Medulla oblongata (tissue), 1 donor: ENCODE measurements at regions not wholly inside any gene's neighbourhood (a gene's known extent, or its start where the extent isn't known, plus 50 kb on each side); places are given as distances from the start of the nearest gene placed in this dataset.
"Not testable (repeated sequence)": the region's sequence is repeated elsewhere in the genome, so short reads cannot be mapped to it uniquely, and the experiment has no call there.

ENCODE experiments used
- DNase-seq: peaks from one replicate; pipeline ENCODE4 v3.0.0-alpha.2; 2015; ENCODE audit errors: extremely low spot score

DNA sequence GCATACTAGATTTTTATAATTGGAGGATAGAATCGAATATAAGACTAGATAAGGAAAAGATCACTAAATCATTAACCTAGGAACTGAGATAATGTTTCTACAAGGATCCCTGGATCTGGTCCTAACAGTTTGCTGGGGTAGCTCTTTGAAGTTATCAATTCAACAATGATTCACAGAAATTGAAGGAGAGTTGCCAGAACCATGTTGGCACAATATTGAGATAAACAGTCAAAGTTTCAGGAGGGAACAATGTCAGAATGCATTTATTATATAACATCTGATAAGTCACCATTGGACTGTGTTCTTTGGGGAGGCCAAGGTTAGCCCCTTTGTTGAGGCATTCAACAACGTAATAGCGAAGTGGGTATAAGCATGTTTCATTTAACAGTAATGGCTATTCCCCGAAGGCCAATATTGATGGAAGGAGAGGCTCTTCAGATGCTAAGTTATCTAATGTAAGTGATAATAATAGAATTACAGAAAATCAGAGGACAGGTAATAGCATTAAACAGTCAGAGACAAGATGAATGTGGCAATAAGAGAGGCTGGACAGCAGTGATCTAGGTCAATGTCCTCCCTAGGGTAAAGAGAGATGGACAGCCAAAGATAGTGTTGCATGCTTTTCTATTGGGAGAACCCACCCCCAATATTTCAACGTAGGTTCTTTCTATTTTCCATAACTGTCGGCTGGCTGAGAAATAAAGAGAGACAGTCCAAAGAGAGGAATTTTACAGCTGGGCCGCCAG, 604.8 kb upstream of the GYPC start:
- no peak for DNase-seq

- not testable (repeated sequence) for DNase-seq
Measured at GRCh38 chr2:126051737-126052240, 604.2 kb upstream of the GYPC start.

DNA sequence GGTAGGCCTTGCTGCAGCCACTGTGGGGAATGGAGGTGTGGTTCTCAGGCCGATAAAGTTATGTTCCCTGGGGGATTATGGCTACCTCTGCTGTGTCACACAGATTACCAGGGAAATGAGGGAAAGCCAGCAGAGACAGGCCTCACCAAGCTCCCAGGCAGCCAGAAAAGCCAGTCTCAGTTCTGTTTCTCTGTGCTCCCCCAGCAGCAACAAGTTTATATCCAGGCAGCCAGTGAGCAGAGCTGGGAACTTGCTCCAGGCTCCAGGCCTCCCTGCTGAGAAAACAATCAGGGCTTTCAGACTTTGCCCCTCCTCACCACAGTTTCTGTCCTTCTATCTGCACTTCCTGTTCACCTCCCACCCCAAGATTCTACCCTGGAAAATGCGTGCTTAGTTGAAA, 596.6 kb upstream of the GYPC start:
- DNase-seq: no peak

DNA sequence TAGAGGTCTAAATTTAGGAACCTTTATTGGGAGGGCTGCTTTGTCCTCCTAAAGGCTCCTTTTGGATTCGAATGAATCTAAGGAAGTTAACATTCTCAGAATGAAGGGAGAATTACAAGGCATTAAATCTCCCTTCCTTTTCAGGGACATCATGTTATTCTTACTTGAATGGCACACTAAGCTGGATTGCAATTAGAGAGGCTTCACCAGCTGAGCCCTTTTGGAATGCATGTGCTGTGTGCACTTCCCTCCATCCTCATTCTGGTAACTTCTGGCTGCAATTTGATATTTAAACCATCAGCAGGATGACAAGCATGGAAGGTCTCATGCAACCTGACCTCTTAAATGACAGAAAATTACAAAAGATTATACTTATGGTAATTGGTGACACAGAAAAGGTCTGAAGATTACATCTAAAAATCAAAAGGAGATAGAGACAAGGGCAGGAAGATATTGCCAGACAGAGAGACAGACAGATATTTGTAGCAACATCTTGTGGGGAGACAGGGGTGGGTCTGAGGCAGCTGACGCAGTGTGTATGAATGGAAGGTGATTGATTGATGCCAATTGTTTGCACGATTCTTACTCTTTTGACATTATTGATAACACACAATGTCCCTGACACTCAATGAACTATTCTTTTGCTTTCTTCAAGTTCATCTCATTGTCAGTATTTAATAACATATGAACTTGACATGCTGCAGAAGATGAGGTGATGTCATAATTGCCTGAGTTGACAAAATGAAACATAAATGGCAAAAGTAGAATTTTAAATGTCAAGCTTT, 570.8 kb upstream of the GYPC start:
- DNase-seq: no peak

DNA sequence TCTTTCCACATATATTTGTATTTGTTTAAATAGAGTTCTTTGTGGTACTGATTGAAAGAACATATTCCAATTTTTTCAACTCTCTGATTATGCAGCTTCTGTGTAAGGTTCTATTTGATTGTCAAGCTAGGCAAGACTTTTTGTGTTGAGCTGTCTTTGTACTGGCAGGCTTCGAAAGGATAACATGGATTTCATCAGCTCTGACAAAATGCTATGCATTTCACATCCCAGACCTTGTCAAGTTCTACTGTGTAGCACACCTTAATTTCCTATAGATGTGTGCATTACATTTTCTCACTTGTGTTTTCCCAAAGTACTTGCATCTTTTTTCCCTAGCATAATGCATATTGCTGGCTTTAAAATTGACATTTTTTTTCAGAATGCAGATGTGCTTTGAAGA, 555.0 kb upstream of the GYPC start:
- DNase-seq: no peak

- DNase-seq: no peak
Measured at GRCh38 chr2:126106006-126106405, 550.0 kb upstream of the GYPC start.

GRCh38 chr2:126107883-126108282, 548.1 kb upstream of the GYPC start:
- DNase-seq: no peak

DNA sequence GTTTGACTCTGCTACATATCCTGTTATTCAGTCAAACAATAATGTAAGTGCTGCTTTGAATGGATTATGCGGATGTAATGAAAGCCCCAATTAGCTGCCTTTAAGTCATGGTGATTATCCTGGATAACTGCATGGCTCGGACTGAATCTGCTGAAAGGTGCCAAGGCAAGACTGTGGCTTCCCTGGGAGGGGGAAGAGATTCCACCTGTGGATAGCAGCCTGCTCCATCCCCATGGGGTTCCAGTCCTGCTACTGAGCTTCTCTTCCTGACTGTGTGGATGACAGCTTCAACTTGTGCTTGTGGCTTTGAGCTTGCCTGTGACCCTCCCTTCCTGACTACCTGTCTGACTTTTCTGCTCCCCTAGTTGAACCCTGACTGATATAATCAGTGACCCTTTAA, 540.0 kb upstream of the GYPC start:
- DNase-seq: no peak

- DNase-seq: no peak
Measured at GRCh38 chr2:126117886-126118285, 538.1 kb upstream of the GYPC start.

- DNase-seq: no peak
Measured at GRCh38 chr2:126145752-126146151, 510.2 kb upstream of the GYPC start.

DNA sequence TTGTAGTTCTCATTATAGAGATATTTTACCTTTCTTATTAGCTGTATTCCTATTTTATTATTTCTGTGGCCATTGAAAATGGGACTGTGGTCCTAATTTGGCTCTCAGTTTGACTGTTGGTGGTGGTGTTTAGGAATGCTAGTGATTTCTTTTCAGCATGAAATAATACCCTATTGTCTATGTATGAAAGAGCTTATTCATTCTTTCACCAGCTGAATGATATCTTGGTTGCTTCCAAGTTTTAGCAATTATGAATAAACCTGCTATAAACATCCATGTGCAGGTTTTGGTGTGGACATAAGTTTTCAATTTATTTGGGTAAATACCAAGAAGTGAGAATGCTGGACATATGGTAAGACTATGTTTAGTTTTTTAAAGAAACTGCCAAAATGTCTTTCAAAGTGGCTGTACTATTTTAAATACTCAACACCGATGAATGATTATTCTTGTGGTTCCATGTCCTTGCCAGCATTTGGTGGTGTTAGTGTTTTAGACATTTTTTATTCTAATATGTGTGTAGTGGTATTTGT, 501.6 kb upstream of the GYPC start:
- peak; percentile 39 for DNase-seq

DNA sequence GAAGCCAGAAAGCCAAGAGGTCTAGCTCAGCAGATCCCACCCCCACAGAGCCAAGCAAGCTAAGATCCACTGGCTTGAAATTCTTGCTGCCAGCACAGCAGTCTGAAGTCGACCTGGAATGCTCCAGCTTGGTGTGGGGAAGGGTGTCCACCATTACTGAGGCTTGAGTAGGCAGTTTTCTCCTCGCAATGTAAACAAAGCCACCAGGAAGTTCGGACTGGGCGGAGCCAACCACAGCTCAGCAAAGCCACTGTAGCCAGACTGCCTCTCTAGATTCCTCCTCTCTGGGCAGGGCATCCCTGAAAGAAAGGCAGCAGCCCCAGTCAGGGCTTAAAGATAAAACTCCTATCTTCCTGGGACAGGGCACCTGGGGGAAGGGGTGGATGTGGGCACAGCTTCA, 495.0 kb upstream of the GYPC start:
- DNase-seq: not testable (repeated sequence)

DNA sequence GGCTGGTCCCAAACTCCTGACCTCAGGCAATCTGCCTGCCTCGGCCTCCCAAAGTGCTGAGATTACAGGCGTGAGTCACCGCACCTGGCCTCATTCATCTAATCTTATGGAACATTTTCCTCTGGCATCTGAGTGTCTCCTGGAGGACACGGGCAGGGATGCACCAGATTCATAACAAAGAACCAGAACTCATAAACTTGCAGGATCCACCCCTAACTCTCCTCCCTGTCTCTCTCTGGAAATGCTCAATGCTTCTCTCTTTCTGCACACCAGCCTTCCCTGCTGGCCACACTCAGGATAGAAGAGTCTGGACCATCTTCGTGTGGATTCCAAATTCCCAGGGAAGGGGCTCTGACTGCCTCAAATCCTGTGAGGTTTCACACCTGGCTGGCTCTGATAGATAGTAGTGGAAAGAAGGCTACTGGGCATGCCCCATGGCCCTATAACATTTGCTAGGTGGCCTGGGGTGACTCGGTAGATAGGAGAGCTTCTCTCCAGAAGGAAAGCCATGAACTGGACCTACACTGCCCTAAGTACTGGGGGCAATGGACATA, 483.2 kb upstream of the GYPC start:
- DNase-seq: no peak

- no peak for DNase-seq
Measured at GRCh38 chr2:126175222-126175621, 480.7 kb upstream of the GYPC start.

DNA sequence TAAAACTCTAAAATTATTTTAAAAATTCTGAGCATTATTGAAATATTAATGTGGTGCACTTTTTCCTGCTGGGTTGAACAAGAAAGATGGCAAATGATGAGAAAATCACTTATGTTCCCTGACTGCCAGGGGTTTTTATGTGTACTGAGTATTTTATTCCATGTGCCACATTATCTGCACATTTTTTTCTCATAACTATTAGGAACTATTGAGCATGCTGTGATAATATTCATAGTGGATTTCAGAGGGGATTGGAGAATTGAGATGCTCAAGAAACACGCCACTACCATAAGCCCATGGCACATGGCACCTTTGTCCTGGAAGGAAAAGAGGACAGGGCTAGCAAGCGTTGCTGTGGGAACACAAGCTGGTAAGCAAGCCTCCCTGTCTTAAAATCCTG, 478.5 kb upstream of the GYPC start:
- no peak for DNase-seq

DNA sequence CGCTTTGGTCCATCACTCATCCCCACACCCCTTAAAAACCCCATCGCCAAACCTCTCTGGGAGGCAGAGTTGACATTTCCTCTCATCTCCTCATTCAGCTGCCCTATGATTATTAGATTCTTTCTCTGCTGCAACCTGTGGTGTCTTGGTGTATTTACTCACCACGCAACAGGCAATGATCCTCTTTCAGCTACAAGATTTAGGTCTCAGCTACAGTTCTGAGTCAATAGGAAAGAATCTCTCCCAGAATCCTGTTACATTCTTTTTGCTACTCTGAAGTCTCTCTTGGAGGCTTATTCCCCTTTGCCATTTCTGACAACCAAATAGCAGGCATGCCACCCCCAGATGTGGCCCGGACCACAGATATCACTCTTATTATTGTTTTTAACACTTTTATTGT, 468.3 kb upstream of the GYPC start:
- no peak for DNase-seq

GRCh38 chr2:126189527-126189926, 466.4 kb upstream of the GYPC start:
- no peak for DNase-seq

DNA sequence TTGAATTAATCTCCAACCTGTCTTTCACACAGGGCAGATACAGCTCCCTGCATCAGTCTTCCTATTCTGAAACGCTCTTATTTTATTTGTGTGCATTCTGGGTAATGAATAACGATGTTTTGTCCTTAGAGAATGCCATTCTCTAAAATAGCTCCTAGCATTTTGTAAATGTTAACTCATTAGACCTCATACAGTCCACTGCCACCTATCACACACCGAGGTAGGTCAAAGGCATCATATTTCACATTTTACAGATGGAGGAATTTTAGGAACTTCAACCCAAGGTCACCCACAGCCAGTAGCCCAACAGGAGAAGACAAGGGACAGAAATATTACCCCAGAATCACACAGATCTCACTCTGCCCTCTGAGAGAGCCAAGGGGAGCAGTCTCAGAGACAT, 455.4 kb upstream of the GYPC start:
- DNase-seq: no peak

GRCh38 chr2:126208266-126208665, 447.7 kb upstream of the GYPC start:
- DNase-seq: no peak

DNA sequence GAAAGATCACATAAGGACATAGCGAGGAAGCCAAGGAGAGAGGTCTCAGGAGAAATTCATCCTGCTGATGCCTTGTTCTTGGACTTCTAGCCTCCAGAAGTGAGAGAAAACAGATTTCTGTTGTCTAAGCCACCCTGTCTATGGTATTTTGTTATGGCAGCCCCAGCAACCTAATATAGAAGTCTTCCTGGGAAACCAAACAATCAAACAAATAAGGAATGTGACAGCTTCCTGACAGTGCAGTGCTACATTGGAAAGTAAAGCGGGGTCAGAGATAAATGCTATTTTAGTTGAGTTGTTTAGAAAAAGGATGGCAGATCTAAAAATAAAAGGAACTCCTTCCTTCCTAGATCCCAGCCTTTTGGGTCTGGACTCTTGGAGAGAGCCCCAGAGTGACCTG, 443.2 kb upstream of the GYPC start:
- DNase-seq: no peak

GRCh38 chr2:126219081-126219480, 436.9 kb upstream of the GYPC start:
- no peak for DNase-seq

DNA sequence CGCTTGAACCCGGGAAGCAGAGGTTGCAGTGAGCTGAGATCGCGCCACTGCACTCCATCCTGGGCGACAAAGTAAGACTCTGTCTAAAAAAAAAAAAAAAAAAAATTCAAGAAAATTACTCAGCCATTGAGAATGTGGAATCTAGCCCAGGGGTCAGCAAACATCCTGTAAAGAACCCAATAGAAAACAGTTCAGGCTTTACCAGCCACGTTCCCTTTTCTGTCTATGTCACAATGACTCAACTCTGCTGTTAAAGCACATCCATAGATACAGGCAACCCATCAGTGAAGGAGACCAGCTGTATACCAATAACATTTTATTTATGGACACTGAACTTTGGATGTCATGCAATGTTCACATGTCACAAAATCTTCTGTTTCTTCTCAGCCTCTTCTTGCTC, 435.6 kb upstream of the GYPC start:
- no peak for DNase-seq

- DNase-seq: no peak
Measured at GRCh38 chr2:126221506-126221905, 434.5 kb upstream of the GYPC start.
